ENCODE measurements at regions not wholly inside any gene's neighbourhood (a gene's known extent, or its start where the extent isn't known, plus 50 kb on each side); places are given as distances from the start of the nearest gene placed in this dataset.

- Mint-ChIP-seq H3K27ac (no peak overlapping the region), H3K4me1 (no peaks in the 10 kb centered on the region), H3K27me3 (peaks cover 6% of the 10 kb centered on the region), H3K9me3 (ENCODE audit: low read depth) (no peaks in the 10 kb centered on the region), H3K4me3 (no peak overlapping the region), H3K36me3 (ENCODE audit: low read depth) (no peaks in the 10 kb centered on the region)
- ChIA-PET CTCF (no interaction called here), POLR2A (no interaction called here)
- no peak for ATAC-seq
- intact Hi-C loops (cut with DNase I, micrococcal nuclease): no loop called here
- DNase-seq: no peak
These were observed 127.5 kb downstream of the PTCHD4 start for GRCh38 chr6:47983491-47983890.

- DNase-seq: no peak
- ATAC-seq: no peak
- ChIA-PET POLR2A (no interaction called here), CTCF (no interaction called here)
- no peaks in the 10 kb centered on the region for H3K9me3 Mint-ChIP-seq (ENCODE audit: low read depth)
- no peaks in the 10 kb centered on the region for H3K36me3 Mint-ChIP-seq (ENCODE audit: low read depth)
- no peaks in the 10 kb centered on the region for H3K4me1 Mint-ChIP-seq
- H3K27me3 Mint-ChIP-seq: peaks cover 2% of the 10 kb centered on the region
- H3K4me3 Mint-ChIP-seq: no peak overlapping the region
- H3K27ac Mint-ChIP-seq: no peak overlapping the region
- intact Hi-C loops (cut with DNase I, micrococcal nuclease): no loop called here
These were observed 133.7 kb downstream of the PTCHD4 start for GRCh38 chr6:47977314-47977713.

- intact Hi-C loops (cut with DNase I, micrococcal nuclease): no loop called here
- POLR2A ChIA-PET: no interaction called here
- Mint-ChIP-seq H3K9me3 (ENCODE audit: low read depth) (no peaks in the 10 kb centered on the region), H3K4me1 (no peaks in the 10 kb centered on the region), H3K27me3 (peaks cover 4% of the 10 kb centered on the region), H3K4me3 (no peak overlapping the region), H3K36me3 (ENCODE audit: low read depth) (no peaks in the 10 kb centered on the region), H3K27ac (no peak overlapping the region)
- no peak for DNase-seq
- CTCF ChIA-PET: no interaction called here
- ATAC-seq: no peak
These were observed 136.9 kb downstream of the PTCHD4 start for GRCh38 chr6:47974106-47974505.

- intact Hi-C loops (cut with DNase I, micrococcal nuclease): no loop called here
- POLR2A ChIA-PET: no interaction called here
- H3K27ac Mint-ChIP-seq: no peak overlapping the region
- H3K27me3 Mint-ChIP-seq: peaks cover 4% of the 10 kb centered on the region
- no peak for DNase-seq
- H3K4me3 Mint-ChIP-seq: no peak overlapping the region
- H3K4me1 Mint-ChIP-seq: no peaks in the 10 kb centered on the region
- CTCF ChIA-PET: no interaction called here
- no peaks in the 10 kb centered on the region for H3K36me3 Mint-ChIP-seq (ENCODE audit: low read depth)
- H3K9me3 Mint-ChIP-seq (ENCODE audit: low read depth): no peaks in the 10 kb centered on the region
- no peak for ATAC-seq
These were observed 140.2 kb downstream of the PTCHD4 start for GRCh38 chr6:47970826-47971225.

GRCh38 chr6:47967843-47968242 is 143.2 kb downstream of the PTCHD4 start:
- DNase-seq: peak; percentile 3
- ATAC-seq: peak; percentile 33
- POLR2A ChIA-PET: interaction anchor here (0.5 kb wide), 1 partner anchor 73 kb away, joined by 4 read pairs; no protein-coding TSS in a partner anchor

GRCh38 chr6:47964969-47965368 is 146.0 kb downstream of the PTCHD4 start:
- DNase-seq (no peak), ATAC-seq (no peak)
- no peak overlapping the region for H3K27ac Mint-ChIP-seq
- ChIA-PET POLR2A (no interaction called here), CTCF (no interaction called here)
- peaks cover 1% of the 10 kb centered on the region for H3K27me3 Mint-ChIP-seq
- intact Hi-C loops (cut with DNase I, micrococcal nuclease): no loop called here
- no peaks in the 10 kb centered on the region for H3K4me1 Mint-ChIP-seq
- no peaks in the 10 kb centered on the region for H3K36me3 Mint-ChIP-seq (ENCODE audit: low read depth)
- no peak overlapping the region for H3K4me3 Mint-ChIP-seq
- no peaks in the 10 kb centered on the region for H3K9me3 Mint-ChIP-seq (ENCODE audit: low read depth)

More at GRCh38 chr6:47967843-47968242, 143.2 kb downstream of the PTCHD4 start:
- H3K4me3 Mint-ChIP-seq: no peak overlapping the region
- H3K27ac Mint-ChIP-seq: no peak overlapping the region
- H3K36me3 Mint-ChIP-seq (ENCODE audit: low read depth): no peaks in the 10 kb centered on the region
- CTCF ChIA-PET: no interaction called here
- no peaks in the 10 kb centered on the region for H3K4me1 Mint-ChIP-seq
- intact Hi-C loops (cut with DNase I, micrococcal nuclease): no loop called here
- H3K27me3 Mint-ChIP-seq: peaks cover 4% of the 10 kb centered on the region
- no peaks in the 10 kb centered on the region for H3K9me3 Mint-ChIP-seq (ENCODE audit: low read depth)

- Mint-ChIP-seq H3K36me3 (ENCODE audit: low read depth) (no peaks in the 10 kb centered on the region), H3K4me3 (no peak overlapping the region), H3K27ac (no peak overlapping the region), H3K27me3 (no peaks in the 10 kb centered on the region), H3K9me3 (ENCODE audit: low read depth) (no peaks in the 10 kb centered on the region), H3K4me1 (no peaks in the 10 kb centered on the region)
- intact Hi-C loops (cut with DNase I, micrococcal nuclease): no loop called here
- ChIA-PET POLR2A (no interaction called here), CTCF (no interaction called here)
- ATAC-seq: no peak
- no peak for DNase-seq
These were observed 158.4 kb downstream of the PTCHD4 start for GRCh38 chr6:47952640-47953039.

GRCh38 chr6:47944846-47945245 is 163.0 kb downstream of the OPN5 start:
- Mint-ChIP-seq H3K36me3 (ENCODE audit: low read depth) (no peaks in the 10 kb centered on the region), H3K4me3 (no peak overlapping the region), H3K9me3 (ENCODE audit: low read depth) (no peaks in the 10 kb centered on the region), H3K27me3 (no peaks in the 10 kb centered on the region), H3K4me1 (no peaks in the 10 kb centered on the region), H3K27ac (no peak overlapping the region)
- CTCF ChIA-PET: no interaction called here
- no peak for ATAC-seq
- intact Hi-C loops (cut with DNase I, micrococcal nuclease): no loop called here
- POLR2A ChIA-PET: no interaction called here
- no peak for DNase-seq

- no peak for ATAC-seq
- Mint-ChIP-seq H3K4me1 (no peaks in the 10 kb centered on the region), H3K9me3 (ENCODE audit: low read depth) (no peaks in the 10 kb centered on the region), H3K27ac (no peak overlapping the region), H3K27me3 (peaks cover 12% of the 10 kb centered on the region), H3K4me3 (no peak overlapping the region), H3K36me3 (ENCODE audit: low read depth) (no peaks in the 10 kb centered on the region)
- ChIA-PET POLR2A (no interaction called here), CTCF (no interaction called here)
- no peak for DNase-seq
- intact Hi-C loops (cut with DNase I, micrococcal nuclease): no loop called here
These were observed 156.6 kb downstream of the OPN5 start for GRCh38 chr6:47938405-47938804.

- Mint-ChIP-seq H3K27ac (no peak overlapping the region), H3K27me3 (peaks cover 12% of the 10 kb centered on the region), H3K36me3 (ENCODE audit: low read depth) (no peaks in the 10 kb centered on the region), H3K4me1 (no peaks in the 10 kb centered on the region), H3K4me3 (no peak overlapping the region), H3K9me3 (ENCODE audit: low read depth) (no peaks in the 10 kb centered on the region)
- intact Hi-C loops (cut with DNase I, micrococcal nuclease): no loop called here
- no peak for DNase-seq
- no peak for ATAC-seq
- ChIA-PET POLR2A (no interaction called here), CTCF (no interaction called here)
These were observed 155.0 kb downstream of the OPN5 start for GRCh38 chr6:47936820-47937219.

GRCh38 chr6:47934023-47934422 is 152.2 kb downstream of the OPN5 start:
- DNase-seq: no peak
- ChIA-PET POLR2A (no interaction called here), CTCF (no interaction called here)
- no peaks in the 10 kb centered on the region for H3K4me1 Mint-ChIP-seq
- ATAC-seq: no peak
- H3K36me3 Mint-ChIP-seq (ENCODE audit: low read depth): no peaks in the 10 kb centered on the region
- no peak overlapping the region for H3K27ac Mint-ChIP-seq
- H3K4me3 Mint-ChIP-seq: no peak overlapping the region
- intact Hi-C loops (cut with DNase I, micrococcal nuclease): no loop called here
- H3K27me3 Mint-ChIP-seq: peaks cover 12% of the 10 kb centered on the region
- H3K9me3 Mint-ChIP-seq (ENCODE audit: low read depth): no peaks in the 10 kb centered on the region

GRCh38 chr6:47932575-47932974 is 150.7 kb downstream of the OPN5 start:
- Mint-ChIP-seq H3K27ac (no peak overlapping the region), H3K36me3 (ENCODE audit: low read depth) (no peaks in the 10 kb centered on the region), H3K9me3 (ENCODE audit: low read depth) (no peaks in the 10 kb centered on the region), H3K4me3 (no peak overlapping the region), H3K4me1 (no peaks in the 10 kb centered on the region), H3K27me3 (peaks cover 12% of the 10 kb centered on the region)
- ChIA-PET CTCF (no interaction called here), POLR2A (no interaction called here)
- DNase-seq (no peak), ATAC-seq (no peak)
- intact Hi-C loops (cut with DNase I, micrococcal nuclease): no loop called here

GRCh38 chr6:47924001-47924400 is 142.2 kb downstream of the OPN5 start:
- ATAC-seq (no peak), DNase-seq (no peak)
- intact Hi-C loops (cut with DNase I, micrococcal nuclease): no loop called here
- Mint-ChIP-seq H3K27ac (no peak overlapping the region), H3K4me1 (no peaks in the 10 kb centered on the region), H3K27me3 (no peaks in the 10 kb centered on the region), H3K36me3 (ENCODE audit: low read depth) (no peaks in the 10 kb centered on the region), H3K4me3 (no peak overlapping the region), H3K9me3 (ENCODE audit: low read depth) (no peaks in the 10 kb centered on the region)
- POLR2A ChIA-PET: no interaction called here
- CTCF ChIA-PET: no interaction called here
